Upper lobe of left lung (tissue), 4 donors: ENCODE measurements at regions not wholly inside any gene's neighbourhood (a gene's known extent, or its start where the extent isn't known, plus 50 kb on each side); places are given as distances from the start of the nearest gene placed in this dataset.

Experiments used
- CTCF ChIP-seq, 6 experiments: fragments of 450-650 bp in 4 of 6; fragments of 200-600 bp in 2 of 6; sonication (generic) in 2 of 6; IDR thresholded peaks; one replicate each; pipeline ENCODE4 v1.5.1; 2016 to 2019; ENCODE audit warnings: antibody characterized with exemption in 6 of 6
- EP300 ChIP-seq, 4 donors: sonication (generic); formaldehyde crosslinking; IDR thresholded peaks; one replicate each; pipeline ENCODE4 v1.5.1; 2017; ENCODE audit warnings: antibody characterized with exemption in 4 of 4, control low read depth in 2 of 4

- TF ChIP-seq CTCF (IDR thresholded peaks at IDR 0.05) = no peak
- no peak for TF ChIP-seq EP300 (IDR thresholded peaks at IDR 0.05)
Observed at GRCh38 chr20:48159145-48160008, 374.1 kb upstream of the SULF2 start.
